Transverse colon (tissue), 4 donors: ENCODE measurements at regions not wholly inside any gene's neighbourhood (a gene's known extent, or its start where the extent isn't known, plus 50 kb on each side); places are given as distances from the start of the nearest gene placed in this dataset.

ENCODE experiments used
- DNase-seq: peaks from one replicate; pipeline ENCODE4 v3.0.0-alpha.2; 2019
- H3K27ac ChIP-seq, 4 donors: fragments of 200-600 bp; sonication (generic); 2 replicates each; pipeline ENCODE4 v1.5.1; 2016 to 2018; ENCODE audit warnings: inconsistent platforms in 4 of 4
- H3K27me3 ChIP-seq: fragments of 200-600 bp; sonication (generic); 2 replicates; pipeline ENCODE4 v1.5.1; 2017; ENCODE audit warnings: inconsistent platforms
- H3K36me3 ChIP-seq, 4 donors: fragments of 200-600 bp; sonication (generic); 2 replicates each; pipeline ENCODE4 v1.5.1; 2017 to 2019; ENCODE audit warnings: inconsistent platforms in 4 of 4
- H3K4me1 ChIP-seq, 4 donors: fragments of 200-600 bp; sonication (generic); 2 replicates each; pipeline ENCODE4 v1.5.1; 2017 to 2020; ENCODE audit warnings: inconsistent platforms in 4 of 4
- H3K4me3 ChIP-seq, 4 donors: fragments of 200-600 bp; sonication (generic); 1 replicate in 1 of 4; 2 replicates in 3 of 4; pipeline versions ENCODE4 v1.5.1 to v1.6.1; 2017 to 2019; ENCODE audit warnings: inconsistent platforms in 4 of 4
- H3K9me3 ChIP-seq, 2 donors: fragments of 200-600 bp; sonication (generic); 2 replicates each; pipeline ENCODE4 v1.5.1; 2017 to 2019; ENCODE audit warnings: inconsistent platforms in 2 of 2
- CTCF ChIP-seq, 5 experiments: fragments of 200-600 bp in 3 of 5; fragments of 450-650 bp in 2 of 5; sonication (generic) in 3 of 5; IDR thresholded peaks; 1 replicate in 2 of 5; 2 replicates in 3 of 5; pipeline ENCODE4 v1.5.1; 2016 to 2017; ENCODE audit warnings: antibody characterized with exemption in 5 of 5, inconsistent platforms in 3 of 5, mild to moderate bottlenecking in 2 of 5, moderate library complexity in 1 of 5
- EP300 ChIP-seq: sonication (generic); formaldehyde crosslinking; IDR thresholded peaks from one replicate; pipeline ENCODE4 v1.6.1; 2017; ENCODE audit warnings: antibody characterized with exemption, low read depth
- POLR2A ChIP-seq: fragments of 450-650 bp; IDR thresholded peaks from one replicate; pipeline ENCODE4 v1.6.1; 2016; ENCODE audit warnings: antibody characterized with exemption, mild to moderate bottlenecking, moderate library complexity
- POLR2AphosphoS5 ChIP-seq, 3 donors: sonication (generic); formaldehyde crosslinking; IDR thresholded peaks; one replicate each; pipeline ENCODE4 v1.6.1; 2016; ENCODE audit warnings: antibody characterized with exemption in 3 of 3
- WGBS, 2 donors: methylation state at CpG; one replicate each; pipeline ENCODE4 v1.1.5; 2018; ENCODE audit warnings: low coverage in 1 of 2; 5-methylcytosine and 5-hydroxymethylcytosine counted together
- in situ Hi-C, 4 donors: fragments of 200-750 bp; cut with MboI; loops; one replicate each; pipeline versions ENCODE4 v1.15.0 to v1.15.1; 2017; ENCODE audit warnings: low sequenced_read_pairs in 3 of 4, low pct_ligation_motif_present in 1 of 4, low pct_unique_long_range_greater_than_20kb in 1 of 4
- intact Hi-C: fragments of 100-400 bp; cut with DNase I; formaldehyde crosslinking; loops from one replicate; pipeline ENCODE4 v1.15.1; 2023; ENCODE audit warnings: low total_unique reads

- no peaks in the 10 kb centered on the region for H3K4me1 ChIP-seq
- in situ Hi-C loops (no loop called here), intact Hi-C loops (loop anchor here (5.0 kb wide), 1 partner anchor 1304 kb away; no protein-coding TSS in a partner anchor)
- no peak overlapping the region for H3K4me3 ChIP-seq
- H3K36me3 ChIP-seq = no peaks in the 10 kb centered on the region
- no peaks in the 10 kb centered on the region for H3K9me3 ChIP-seq
- no peak overlapping the region for H3K27ac ChIP-seq
- no peak for DNase-seq
- 63% methylated on average over 1 of the region's 1 CpG; no CpG with 5 or more reads in 1 of the 2 donors for WGBS, 2 donors
- no peak for TF ChIP-seq EP300
- TF ChIP-seq POLR2A = no peak
- no peaks in the 10 kb centered on the region for H3K27me3 ChIP-seq
Measured at GRCh38 chr6:87806099-87806498, 104.1 kb upstream of the AKIRIN2 start.

- no peaks in the 10 kb centered on the region for H3K36me3 ChIP-seq
- no peak overlapping the region for H3K27ac ChIP-seq
- DNase-seq = no peak
- in situ Hi-C loops = no loop called here
- intact Hi-C loops = no loop called here
- no peaks in the 10 kb centered on the region for H3K9me3 ChIP-seq
- no peaks in the 10 kb centered on the region for H3K27me3 ChIP-seq
- no peaks in the 10 kb centered on the region for H3K4me1 ChIP-seq
- no peak overlapping the region for H3K4me3 ChIP-seq
- 68 to 77% methylated on average over 3 of the region's 3 CpGs for WGBS, 2 donors
- no peak for TF ChIP-seq CTCF (IDR thresholded peaks at IDR 0.05)
Measured at GRCh38 chr6:87803791-87804190, 101.8 kb upstream of the AKIRIN2 start.

GRCh38 chr6:87799651-87800050 is 97.6 kb upstream of the AKIRIN2 start:
- no peaks in the 10 kb centered on the region for H3K9me3 ChIP-seq
- intact Hi-C loops = no loop called here
- no peaks in the 10 kb centered on the region for H3K36me3 ChIP-seq
- no peaks in the 10 kb centered on the region for H3K4me1 ChIP-seq
- no peaks in the 10 kb centered on the region for H3K27me3 ChIP-seq
- no peak for DNase-seq
- no peak overlapping the region for H3K4me3 ChIP-seq
- no peak overlapping the region for H3K27ac ChIP-seq
- no peak for TF ChIP-seq POLR2AphosphoS5 (IDR thresholded peaks at IDR 0.05)
- no peak for TF ChIP-seq CTCF (IDR thresholded peaks at IDR 0.05)
- TF ChIP-seq EP300 = no peak
- no peak for TF ChIP-seq POLR2A
- WGBS, 2 donors = 57 to 66% methylated on average over 6 of the region's 6 CpGs
- in situ Hi-C loops = no loop called here

GRCh38 chr6:87798393-87799278 is 96.6 kb upstream of the AKIRIN2 start:
- no peaks in the 10 kb centered on the region for H3K9me3 ChIP-seq
- intact Hi-C loops = no loop called here
- 29% methylated on average over 1 to 2 of the region's 2 CpGs for WGBS, 2 donors
- no peaks in the 10 kb centered on the region for H3K4me1 ChIP-seq
- no peak for DNase-seq
- TF ChIP-seq POLR2A (no peak), CTCF (IDR thresholded peaks at IDR 0.05) (no peak), EP300 (no peak), POLR2AphosphoS5 (IDR thresholded peaks at IDR 0.05) (no peak)
- no peak overlapping the region for H3K27ac ChIP-seq
- no peaks in the 10 kb centered on the region for H3K36me3 ChIP-seq
- in situ Hi-C loops = no loop called here
- no peaks in the 10 kb centered on the region for H3K27me3 ChIP-seq
- H3K4me3 ChIP-seq = no peak overlapping the region
